HG03432 (cell line): ENCODE measurements at regions not wholly inside any gene's neighbourhood (a gene's known extent, or its start where the extent isn't known, plus 50 kb on each side); places are given as distances from the start of the nearest gene placed in this dataset.

Source experiments
- ATAC-seq: cut with Tn5 transposase; IDR thresholded peaks from one replicate; pipeline ENCODE4 v1.9.1; 2021; ENCODE audit warnings: mild to moderate bottlenecking, moderate library complexity; ENCODE audit not compliant: unreplicated experiment

DNA sequence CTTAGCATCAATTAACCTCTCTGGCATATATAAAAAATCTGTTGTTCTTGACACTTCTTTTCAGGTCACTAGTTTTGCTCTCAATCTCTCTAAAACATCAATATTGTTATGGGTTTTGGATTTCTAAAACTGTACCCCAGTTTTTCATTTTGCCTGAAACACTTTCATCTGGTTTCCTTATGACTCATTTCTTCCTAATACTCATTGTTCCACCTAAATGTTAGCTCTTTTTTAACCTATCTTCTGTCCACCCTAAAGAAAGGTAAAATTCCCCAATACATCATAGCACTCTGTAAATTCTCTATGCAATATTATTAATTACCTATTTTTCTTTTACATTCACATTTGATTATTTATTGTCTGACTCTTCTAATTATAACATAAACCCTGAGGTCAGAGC is 575.5 kb upstream of the NDST4 start:
- peak; percentile 50 for ATAC-seq

GRCh38 chr4:115687052-115687755 is 573.8 kb upstream of the NDST4 start:
- no peak for ATAC-seq

DNA sequence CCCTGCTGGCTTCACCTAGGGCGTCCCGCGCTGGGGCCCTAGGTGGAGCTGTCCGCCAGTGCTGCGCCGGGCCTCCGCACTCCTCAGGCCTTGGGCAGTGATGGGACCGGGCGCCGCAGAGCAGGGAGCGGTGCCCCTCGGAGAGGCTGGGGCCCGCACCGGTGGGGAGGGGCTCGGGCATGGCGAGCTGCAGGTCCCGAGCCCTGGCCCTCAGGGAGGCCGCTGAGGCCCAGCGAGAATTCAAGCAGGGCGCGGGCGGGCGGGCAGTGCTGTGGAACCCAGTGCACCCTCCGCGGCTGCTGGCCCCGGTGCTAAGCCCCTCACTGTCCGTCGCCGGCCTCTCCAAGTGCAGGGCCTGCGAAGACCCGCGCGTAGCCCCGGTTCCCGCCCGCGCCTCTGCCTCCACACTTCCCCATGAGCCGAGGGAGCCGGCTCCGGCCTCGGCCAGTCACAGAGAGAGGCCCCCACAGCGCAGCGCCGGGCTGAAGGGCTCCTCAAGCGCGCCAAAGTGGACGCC is 565.1 kb upstream of the NDST4 start:
- no peak for ATAC-seq

GRCh38 chr4:115675719-115676118 is 562.3 kb upstream of the NDST4 start:
- ATAC-seq, result no peak

DNA sequence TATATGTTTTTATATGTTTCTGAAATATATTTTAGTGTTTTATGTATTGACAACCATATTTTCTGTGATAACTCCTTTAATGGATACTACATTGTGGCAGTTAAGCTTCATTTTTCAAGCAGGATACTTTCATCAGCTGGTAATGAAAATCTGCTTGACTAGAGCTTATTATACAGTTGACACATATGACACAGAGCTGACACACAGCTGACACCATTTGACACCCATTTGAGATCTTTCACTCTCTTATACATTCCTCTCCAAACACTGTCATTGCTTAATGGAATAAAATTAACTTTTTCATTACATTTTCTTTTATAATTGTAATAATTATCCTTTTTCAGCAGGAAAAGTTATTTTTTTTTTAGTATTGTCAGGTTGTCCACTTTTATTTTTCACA is 561.1 kb upstream of the NDST4 start:
- ATAC-seq, result no peak

GRCh38 chr4:115671581-115671980 is 558.2 kb upstream of the NDST4 start:
- ATAC-seq, result no peak

GRCh38 chr4:115670930-115671329 is 557.5 kb upstream of the NDST4 start:
- no peak for ATAC-seq

- no peak for ATAC-seq
These were observed 555.0 kb upstream of the NDST4 start for GRCh38 chr4:115668396-115668795.

GRCh38 chr4:115664285-115664684 is 550.9 kb upstream of the NDST4 start:
- no peak for ATAC-seq

DNA sequence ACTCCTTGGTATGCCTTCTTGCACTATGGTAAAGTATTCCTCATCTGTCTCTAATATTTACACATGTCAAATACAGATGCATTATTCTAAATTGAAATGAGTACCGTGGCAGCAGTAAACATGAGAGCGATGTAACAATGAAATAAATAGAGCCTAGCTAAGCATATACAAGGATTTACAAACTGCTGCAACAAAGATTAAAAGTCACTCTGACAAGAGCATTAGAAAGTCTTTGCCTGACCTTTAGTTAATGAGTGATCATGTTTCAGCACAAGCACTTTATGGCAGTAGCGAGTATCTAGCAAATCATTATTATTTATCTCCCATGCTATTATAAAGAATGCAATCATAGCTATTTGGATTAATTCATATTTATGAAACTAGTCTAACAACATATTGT is 547.0 kb upstream of the NDST4 start:
- no peak for ATAC-seq

- no peak for ATAC-seq
These were observed 544.7 kb upstream of the NDST4 start for GRCh38 chr4:115657991-115658650.

DNA sequence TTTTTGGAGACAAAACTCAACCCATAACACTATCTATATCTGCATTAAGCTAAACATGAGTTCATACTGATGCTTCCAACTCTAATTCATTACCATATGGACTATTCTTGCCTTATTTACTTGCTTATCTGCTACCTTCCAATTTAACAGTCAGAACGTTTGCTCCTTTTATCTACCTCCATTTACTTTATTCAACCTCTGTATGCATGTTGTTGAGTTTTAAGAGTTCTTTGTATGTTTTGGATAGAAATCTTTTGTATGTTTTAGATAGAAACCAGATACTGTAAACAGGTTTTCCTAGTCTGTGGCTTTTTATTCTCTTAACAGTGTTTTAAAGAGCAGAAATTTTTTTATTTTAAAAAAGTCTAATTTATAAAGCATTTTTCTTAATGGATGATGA is 542.2 kb upstream of the NDST4 start:
- no peak for ATAC-seq

GRCh38 chr4:115648786-115649185 is 535.4 kb upstream of the NDST4 start:
- no peak for ATAC-seq

- no peak for ATAC-seq
These were observed 515.9 kb upstream of the NDST4 start for GRCh38 chr4:115629270-115629669.

- no peak for ATAC-seq
These were observed 496.2 kb upstream of the NDST4 start for GRCh38 chr4:115609631-115610030.

- ATAC-seq, result no peak
These were observed 493.9 kb upstream of the NDST4 start for GRCh38 chr4:115607311-115607710.

DNA sequence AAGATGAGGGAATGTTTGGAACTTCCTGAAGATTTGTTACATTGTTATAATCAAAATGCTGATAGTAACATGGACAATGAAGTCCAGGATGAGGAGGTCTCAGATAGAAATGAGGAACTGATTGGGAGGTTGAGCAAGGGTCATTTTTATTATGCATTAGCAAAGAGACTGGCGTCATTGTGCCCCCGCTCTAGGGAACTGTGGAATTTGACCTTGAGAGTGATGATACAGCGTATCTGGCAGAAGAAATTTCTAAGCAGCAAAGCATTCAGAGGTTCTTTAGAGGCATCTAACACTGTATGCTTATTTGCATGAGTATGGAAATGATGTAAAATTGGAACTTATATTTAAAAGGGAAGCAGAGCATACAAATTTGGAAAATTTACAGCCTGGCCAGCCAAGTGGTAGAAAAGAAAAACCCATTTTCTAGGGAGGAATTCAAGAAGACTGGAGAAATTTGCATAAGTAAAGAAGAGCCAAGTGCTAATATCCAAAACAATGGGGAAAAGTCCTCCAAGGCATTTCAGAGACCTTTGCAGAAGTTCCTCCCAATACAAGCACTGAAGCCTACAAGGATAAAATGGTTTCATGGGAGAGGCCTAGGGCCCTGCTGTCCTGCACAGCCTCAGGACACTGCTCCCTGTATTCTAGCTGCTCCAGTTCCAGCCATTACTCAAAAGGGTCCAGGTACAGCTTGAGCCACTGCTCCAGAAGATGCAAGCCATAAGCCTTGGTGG is 483.0 kb upstream of the NDST4 start:
- ATAC-seq, result no peak

GRCh38 chr4:115580901-115581300 is 467.5 kb upstream of the NDST4 start:
- no peak for ATAC-seq

- ATAC-seq, result no peak
These were observed 462.4 kb upstream of the NDST4 start for GRCh38 chr4:115575851-115576250.

DNA sequence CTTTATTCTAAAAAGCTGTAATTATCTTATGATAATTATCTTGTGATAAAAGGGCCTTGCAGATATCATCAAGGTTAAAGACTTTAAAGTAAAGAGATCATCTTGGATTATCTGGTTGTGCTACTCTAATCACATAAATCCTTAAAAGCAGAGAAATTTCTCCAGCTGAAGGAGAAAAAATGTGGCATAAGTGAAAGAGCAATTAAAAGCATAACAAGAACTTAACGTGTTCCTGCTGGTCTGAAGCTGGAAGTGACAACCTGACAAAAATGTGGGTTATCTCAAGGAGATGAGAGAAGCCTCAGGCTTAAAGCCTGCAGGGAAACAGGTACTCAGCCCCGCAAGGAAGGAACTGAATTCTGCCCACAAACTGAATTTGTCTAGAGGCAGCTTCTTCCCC is 449.1 kb upstream of the NDST4 start:
- ATAC-seq, result no peak

GRCh38 chr4:115548123-115548522 is 434.7 kb upstream of the NDST4 start:
- no peak for ATAC-seq

DNA sequence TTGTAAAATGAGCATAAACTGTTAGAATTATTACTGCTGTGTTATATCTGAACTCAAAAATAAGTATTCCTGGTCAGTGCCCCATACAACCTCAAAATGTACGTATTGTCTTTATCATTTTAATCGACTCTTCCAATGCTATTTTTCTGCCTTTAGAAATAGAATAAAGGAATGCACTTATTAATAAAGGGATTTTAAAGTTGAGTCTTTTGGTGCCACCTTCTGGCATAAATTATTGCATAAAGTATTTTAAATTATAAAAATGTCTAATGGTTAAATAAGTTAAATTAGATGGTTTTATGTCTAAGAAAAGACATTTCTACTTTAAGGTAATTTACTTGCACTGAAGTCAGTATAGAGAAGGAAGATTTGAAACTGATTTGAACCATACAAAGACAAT is 424.0 kb upstream of the NDST4 start:
- no peak for ATAC-seq
